Loucy (cell line): ENCODE measurements at regions not wholly inside any gene's neighbourhood (a gene's known extent, or its start where the extent isn't known, plus 50 kb on each side); places are given as distances from the start of the nearest gene placed in this dataset.

Source experiments
- H2AFZ ChIP-seq: fragments of 200-600 bp; sonication (generic); 2 replicates; pipeline ENCODE4 v1.6.0; 2016; ENCODE audit warnings: antibody characterized with exemption, mild to moderate bottlenecking, low read length, moderate library complexity
- H3F3A ChIP-seq: fragments of 200-600 bp; 2 replicates; pipeline ENCODE4 v1.6.0; 2016; ENCODE audit warnings: antibody characterized with exemption, low read depth, mild to moderate bottlenecking
- H3K27me3 ChIP-seq: fragments of 200-600 bp; sonication (generic); 2 replicates; pipeline ENCODE4 v1.6.1; 2014; ENCODE audit warnings: low read length, mild to moderate bottlenecking; ENCODE audit not compliant: insufficient read depth, poor library complexity, severe bottlenecking
- H3K36me3 ChIP-seq: fragments of 200-600 bp; sonication (generic); 2 replicates; pipeline ENCODE4 v1.6.1; 2016; ENCODE audit warnings: low read length; ENCODE audit not compliant: insufficient read depth
- H3K4me1 ChIP-seq: fragments of 200-600 bp; sonication (generic); 2 replicates; pipeline ENCODE4 v1.5.1; 2014; ENCODE audit warnings: low read length, mild to moderate bottlenecking; ENCODE audit not compliant: insufficient read depth, poor library complexity, severe bottlenecking
- H3K4me2 ChIP-seq: fragments of 200-600 bp; sonication (generic); 2 replicates; pipeline ENCODE4 v1.6.0; 2014; ENCODE audit warnings: antibody characterized with exemption, low read length, low read depth, mild to moderate bottlenecking; ENCODE audit not compliant: poor library complexity, severe bottlenecking
- H3K4me3 ChIP-seq: fragments of 200-600 bp; sonication (generic); 2 replicates; pipeline ENCODE4 v1.5.1; 2014; ENCODE audit warnings: low read length, mild to moderate bottlenecking, mixed read lengths; ENCODE audit not compliant: poor library complexity, severe bottlenecking
- H3K79me2 ChIP-seq: fragments of 200-600 bp; sonication (generic); 2 replicates; pipeline ENCODE4 v1.6.1; 2014; ENCODE audit warnings: low read length; ENCODE audit not compliant: insufficient read depth
- H3K9ac ChIP-seq: fragments of 200-600 bp; sonication (generic); 2 replicates; pipeline ENCODE4 v1.6.0; 2014; ENCODE audit warnings: mild to moderate bottlenecking, low read depth, low read length, moderate library complexity; ENCODE audit not compliant: poor library complexity, severe bottlenecking
- H3K9me2 ChIP-seq: fragments of 200-600 bp; sonication (generic); replicated peaks from 2 replicates; pipeline ENCODE4 v1.6.1; 2016; ENCODE audit warnings: low read depth, low read length, mixed read lengths
- H3K9me3 ChIP-seq: fragments of 200-600 bp; sonication (generic); 2 replicates; pipeline ENCODE4 v1.6.1; 2014; ENCODE audit warnings: mild to moderate bottlenecking, antibody characterized with exemption, low read length, low read depth; ENCODE audit not compliant: insufficient read depth
- H4K20me1 ChIP-seq: fragments of 200-600 bp; sonication (generic); 2 replicates; pipeline ENCODE4 v1.6.0; 2014; ENCODE audit warnings: antibody characterized with exemption, low read length, mild to moderate bottlenecking; ENCODE audit not compliant: insufficient read depth, poor library complexity, severe bottlenecking
- EZH2phosphoT487 ChIP-seq: fragments of 200-600 bp; IDR thresholded peaks from 2 replicates; pipeline ENCODE4 v1.6.1; 2018; ENCODE audit warnings: antibody characterized with exemption, mild to moderate bottlenecking, moderate library complexity, borderline replicate concordance
- TF ChIP-seq, protein P1 (sequence below): fragments of 200-600 bp; sonication (generic); conservative IDR thresholded peaks from 2 replicates; pipeline ENCODE4 v1.5.1; 2014; ENCODE audit warnings: mild to moderate bottlenecking, antibody characterized with exemption, low read length

DNA sequence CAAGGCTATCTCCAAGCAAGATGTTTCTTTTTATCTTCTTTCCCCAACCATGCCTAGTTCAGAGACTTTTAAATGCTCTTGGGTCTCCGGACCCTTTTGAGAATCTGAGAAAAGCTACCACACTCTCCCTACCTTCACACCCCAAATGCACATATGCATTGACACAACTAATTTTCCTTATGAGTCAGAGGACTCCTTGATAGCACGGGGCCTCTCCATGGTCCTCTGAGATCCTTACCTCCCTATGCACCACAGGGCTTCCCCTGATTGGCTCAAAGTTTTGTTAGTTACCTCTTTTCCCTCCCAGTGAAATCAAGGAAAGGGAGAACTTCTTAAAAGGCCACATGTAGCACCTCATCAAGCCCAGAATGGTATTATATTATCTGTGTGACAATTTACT is 86.8 kb upstream of the ATP6AP2 start:
- no peaks in the 10 kb centered on the region for H3K27me3 ChIP-seq
- H3K4me3 ChIP-seq, result no peak overlapping the region
- H2AFZ ChIP-seq, result no peak overlapping the region
- no peaks in the 10 kb centered on the region for H3K79me2 ChIP-seq
- TF ChIP-seq EZH2phosphoT487, result no peak
- TF ChIP-seq, protein P1, sequence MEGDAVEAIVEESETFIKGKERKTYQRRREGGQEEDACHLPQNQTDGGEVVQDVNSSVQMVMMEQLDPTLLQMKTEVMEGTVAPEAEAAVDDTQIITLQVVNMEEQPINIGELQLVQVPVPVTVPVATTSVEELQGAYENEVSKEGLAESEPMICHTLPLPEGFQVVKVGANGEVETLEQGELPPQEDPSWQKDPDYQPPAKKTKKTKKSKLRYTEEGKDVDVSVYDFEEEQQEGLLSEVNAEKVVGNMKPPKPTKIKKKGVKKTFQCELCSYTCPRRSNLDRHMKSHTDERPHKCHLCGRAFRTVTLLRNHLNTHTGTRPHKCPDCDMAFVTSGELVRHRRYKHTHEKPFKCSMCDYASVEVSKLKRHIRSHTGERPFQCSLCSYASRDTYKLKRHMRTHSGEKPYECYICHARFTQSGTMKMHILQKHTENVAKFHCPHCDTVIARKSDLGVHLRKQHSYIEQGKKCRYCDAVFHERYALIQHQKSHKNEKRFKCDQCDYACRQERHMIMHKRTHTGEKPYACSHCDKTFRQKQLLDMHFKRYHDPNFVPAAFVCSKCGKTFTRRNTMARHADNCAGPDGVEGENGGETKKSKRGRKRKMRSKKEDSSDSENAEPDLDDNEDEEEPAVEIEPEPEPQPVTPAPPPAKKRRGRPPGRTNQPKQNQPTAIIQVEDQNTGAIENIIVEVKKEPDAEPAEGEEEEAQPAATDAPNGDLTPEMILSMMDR, result no peak
- H3K4me1 ChIP-seq, result peaks cover 15% of the 10 kb centered on the region
- H4K20me1 ChIP-seq, result no peaks in the 10 kb centered on the region
- no peaks in the 10 kb centered on the region for H3K9me2 ChIP-seq
- no peak overlapping the region for H3K9ac ChIP-seq
- no peaks in the 10 kb centered on the region for H3K9me3 ChIP-seq
- no peaks in the 10 kb centered on the region for H3F3A ChIP-seq
- no peak overlapping the region for H3K4me2 ChIP-seq
- H3K36me3 ChIP-seq, result no peaks in the 10 kb centered on the region

- Histone ChIP-seq H3F3A (no peaks in the 10 kb centered on the region), H3K27me3 (no peaks in the 10 kb centered on the region), H3K9me2 (no peaks in the 10 kb centered on the region), H2AFZ (no peak overlapping the region), H3K4me3 (no peak overlapping the region), H3K4me1 (no peaks in the 10 kb centered on the region), H3K9me3 (no peaks in the 10 kb centered on the region), H3K4me2 (no peak overlapping the region), H4K20me1 (no peaks in the 10 kb centered on the region), H3K36me3 (no peaks in the 10 kb centered on the region), H3K79me2 (no peaks in the 10 kb centered on the region), H3K9ac (no peak overlapping the region)
- no peak for TF ChIP-seq EZH2phosphoT487
- TF ChIP-seq, protein P1, result no peak
Measured at GRCh38 chrX:40488296-40488695, 92.5 kb upstream of the ATP6AP2 start.

GRCh38 chrX:40485973-40486372 is 94.8 kb upstream of the ATP6AP2 start:
- Histone ChIP-seq H3F3A (no peaks in the 10 kb centered on the region), H3K9ac (no peak overlapping the region), H3K36me3 (no peaks in the 10 kb centered on the region), H3K4me2 (no peak overlapping the region), H3K27me3 (no peaks in the 10 kb centered on the region), H3K79me2 (no peaks in the 10 kb centered on the region), H3K9me3 (no peaks in the 10 kb centered on the region), H3K4me1 (no peaks in the 10 kb centered on the region), H3K9me2 (no peaks in the 10 kb centered on the region), H4K20me1 (no peaks in the 10 kb centered on the region), H3K4me3 (no peak overlapping the region), H2AFZ (no peak overlapping the region)
- TF ChIP-seq, protein P1, result no peak; the same call in 1 of the 2 replicates
- TF ChIP-seq EZH2phosphoT487, result no peak
